ENCODE measurements at regions not wholly inside any gene's neighbourhood (a gene's known extent, or its start where the extent isn't known, plus 50 kb on each side); places are given as distances from the start of the nearest gene placed in this dataset.

DNA sequence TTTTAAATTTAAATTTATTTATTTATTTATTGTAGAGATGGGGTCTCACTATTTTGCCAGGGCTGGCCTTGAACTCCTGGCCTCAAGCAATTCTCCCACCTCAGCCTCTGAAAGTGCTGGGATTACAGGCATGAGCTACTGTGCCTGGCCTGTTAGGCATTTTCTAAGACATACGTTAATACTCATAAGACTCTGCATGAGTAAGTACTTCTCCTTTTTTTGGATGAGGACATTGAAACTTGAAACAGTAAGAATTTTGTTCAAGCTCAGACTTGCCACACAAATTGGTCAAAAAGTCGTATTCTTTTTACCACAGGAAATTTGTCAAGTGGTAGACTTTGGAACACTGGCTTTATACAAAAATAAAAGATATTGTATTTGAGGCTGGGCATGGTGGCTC is 187.4 kb upstream of the RASSF8 start:
- Histone ChIP-seq H3K9me3 (ENCODE audit: insufficient read depth, low read length, severe bottlenecking) (no peaks in the 10 kb centered on the region), H3K79me2 (ENCODE audit: insufficient read depth, low read length) (no peaks in the 10 kb centered on the region), H3K4me3 (ENCODE audit: low read depth in 1 of 2, low read length in 2 of 2) (no peak overlapping the region), H3K27ac (ENCODE audit: low read length) (no peak overlapping the region), H3K9ac (ENCODE audit: low read depth, low read length) (no peak overlapping the region), H3K36me3 (ENCODE audit: insufficient read depth, low read length) (no peaks in the 10 kb centered on the region), H4K20me1 (ENCODE audit: insufficient read depth, low read length) (no peaks in the 10 kb centered on the region), H3K4me1 (ENCODE audit: insufficient read depth, low read length) (no peaks in the 10 kb centered on the region), H3K4me2 (ENCODE audit: insufficient read depth, low read length) (no peak overlapping the region), H3K27me3 (ENCODE audit: insufficient read depth, low read length, poor library complexity) (no peaks in the 10 kb centered on the region), H2AFZ (ENCODE audit: low read depth, low read length) (no peak overlapping the region)
- DNase-seq, result no peak
- no peak for ATAC-seq (ENCODE audit: insufficient read depth, low read depth)
- TF ChIP-seq EZH2 (IDR thresholded peaks at IDR 0.05; ENCODE audit: borderline replicate concordance, low read depth, low read length, severe bottlenecking), result no peak
- no peak for TF ChIP-seq CTCF (IDR thresholded peaks at IDR 0.05; ENCODE audit: borderline replicate concordance, extremely low read depth, low read length, poor library complexity, severe bottlenecking)

GRCh38 chr12:25771476-25771875 is 187.0 kb upstream of the RASSF8 start:
- H3K9me3 ChIP-seq (ENCODE audit: insufficient read depth, low read length, severe bottlenecking), result no peaks in the 10 kb centered on the region
- no peak overlapping the region for H3K4me3 ChIP-seq (ENCODE audit: low read depth in 1 of 2, low read length in 2 of 2)
- H3K4me1 ChIP-seq (ENCODE audit: insufficient read depth, low read length), result no peaks in the 10 kb centered on the region
- H3K27ac ChIP-seq (ENCODE audit: low read length), result no peak overlapping the region
- H3K4me2 ChIP-seq (ENCODE audit: insufficient read depth, low read length), result no peak overlapping the region
- ATAC-seq (ENCODE audit: insufficient read depth, low read depth) (no peak), DNase-seq (no peak)
- TF ChIP-seq EZH2 (IDR thresholded peaks at IDR 0.05; ENCODE audit: borderline replicate concordance, low read depth, low read length, severe bottlenecking) (no peak), CTCF (IDR thresholded peaks at IDR 0.05; ENCODE audit: borderline replicate concordance, extremely low read depth, low read length, poor library complexity, severe bottlenecking) (no peak)
- no peaks in the 10 kb centered on the region for H4K20me1 ChIP-seq (ENCODE audit: insufficient read depth, low read length)
- no peaks in the 10 kb centered on the region for H3K27me3 ChIP-seq (ENCODE audit: insufficient read depth, low read length, poor library complexity)
- no peaks in the 10 kb centered on the region for H3K79me2 ChIP-seq (ENCODE audit: insufficient read depth, low read length)
- H3K36me3 ChIP-seq (ENCODE audit: insufficient read depth, low read length), result no peaks in the 10 kb centered on the region
- H2AFZ ChIP-seq (ENCODE audit: low read depth, low read length), result no peak overlapping the region
- no peak overlapping the region for H3K9ac ChIP-seq (ENCODE audit: low read depth, low read length)

- Histone ChIP-seq H3K27ac (ENCODE audit: low read length) (no peak overlapping the region), H3K4me2 (ENCODE audit: insufficient read depth, low read length) (no peak overlapping the region), H3K4me3 (ENCODE audit: low read depth in 1 of 2, low read length in 2 of 2) (no peak overlapping the region), H3K36me3 (ENCODE audit: insufficient read depth, low read length) (no peaks in the 10 kb centered on the region), H3K27me3 (ENCODE audit: insufficient read depth, low read length, poor library complexity) (no peaks in the 10 kb centered on the region), H2AFZ (ENCODE audit: low read depth, low read length) (no peak overlapping the region), H3K9ac (ENCODE audit: low read depth, low read length) (no peak overlapping the region), H3K9me3 (ENCODE audit: insufficient read depth, low read length, severe bottlenecking) (no peaks in the 10 kb centered on the region), H3K4me1 (ENCODE audit: insufficient read depth, low read length) (no peaks in the 10 kb centered on the region), H4K20me1 (ENCODE audit: insufficient read depth, low read length) (no peaks in the 10 kb centered on the region), H3K79me2 (ENCODE audit: insufficient read depth, low read length) (no peaks in the 10 kb centered on the region)
- ATAC-seq (ENCODE audit: insufficient read depth, low read depth), result no peak
- TF ChIP-seq EZH2 (IDR thresholded peaks at IDR 0.05; ENCODE audit: borderline replicate concordance, low read depth, low read length, severe bottlenecking) (no peak), CTCF (IDR thresholded peaks at IDR 0.05; ENCODE audit: borderline replicate concordance, extremely low read depth, low read length, poor library complexity, severe bottlenecking) (no peak)
- no peak for DNase-seq
Measured at GRCh38 chr12:25775968-25776367, 182.5 kb upstream of the RASSF8 start.

GRCh38 chr12:25780771-25781170 is 177.7 kb upstream of the RASSF8 start:
- Histone ChIP-seq H3K9ac (ENCODE audit: low read depth, low read length) (no peak overlapping the region), H3K9me3 (ENCODE audit: insufficient read depth, low read length, severe bottlenecking) (no peaks in the 10 kb centered on the region), H2AFZ (ENCODE audit: low read depth, low read length) (no peak overlapping the region), H3K79me2 (ENCODE audit: insufficient read depth, low read length) (no peaks in the 10 kb centered on the region), H3K27ac (ENCODE audit: low read length) (no peak overlapping the region), H4K20me1 (ENCODE audit: insufficient read depth, low read length) (no peaks in the 10 kb centered on the region), H3K27me3 (ENCODE audit: insufficient read depth, low read length, poor library complexity) (no peaks in the 10 kb centered on the region), H3K4me3 (ENCODE audit: low read depth in 1 of 2, low read length in 2 of 2) (no peak overlapping the region), H3K4me1 (ENCODE audit: insufficient read depth, low read length) (no peaks in the 10 kb centered on the region), H3K36me3 (ENCODE audit: insufficient read depth, low read length) (no peaks in the 10 kb centered on the region), H3K4me2 (ENCODE audit: insufficient read depth, low read length) (no peak overlapping the region)
- no peak for DNase-seq
- ATAC-seq (ENCODE audit: insufficient read depth, low read depth), result no peak
- no peak for TF ChIP-seq EZH2 (IDR thresholded peaks at IDR 0.05; ENCODE audit: borderline replicate concordance, low read depth, low read length, severe bottlenecking)
- TF ChIP-seq CTCF (IDR thresholded peaks at IDR 0.05; ENCODE audit: borderline replicate concordance, extremely low read depth, low read length, poor library complexity, severe bottlenecking), result no peak

Measured in DND-41 (cell line).